ENCODE measurements at regions not wholly inside any gene's neighbourhood (a gene's known extent, or its start where the extent isn't known, plus 50 kb on each side); places are given as distances from the start of the nearest gene placed in this dataset.
A peak's percentile ranks its signal among the peaks of the same experiment; 100 is the strongest.
"Not testable (repeated sequence)": the region's sequence is repeated elsewhere in the genome, so short reads cannot be mapped to it uniquely, and the experiment has no call there.

- peak; percentile 60 to 70 for DNase-seq
These were observed 51.0 kb downstream of the IARS1 start for GRCh38 chr9:92242260-92243136.

GRCh38 chr9:92236915-92237314, 56.6 kb downstream of the IARS1 start:
- DNase-seq: no peak

- DNase-seq: no peak
These were observed 57.0 kb downstream of the IARS1 start for GRCh38 chr9:92236465-92236864.

- no peak for DNase-seq
These were observed 59.0 kb downstream of the IARS1 start for GRCh38 chr9:92234514-92234913.

- no peak for DNase-seq
These were observed 61.3 kb downstream of the IARS1 start for GRCh38 chr9:92232190-92232589.

GRCh38 chr9:92228628-92229027, 64.9 kb downstream of the IARS1 start:
- no peak for DNase-seq

GRCh38 chr9:92224177-92224576, 69.3 kb downstream of the IARS1 start:
- DNase-seq: no peak

- no peak for DNase-seq
These were observed 69.7 kb downstream of the IARS1 start for GRCh38 chr9:92223758-92224157.

- DNase-seq: no peak
These were observed 84.6 kb downstream of the IARS1 start for GRCh38 chr9:92208693-92209524.

GRCh38 chr9:92206488-92206887, 87.0 kb downstream of the IARS1 start:
- DNase-seq: peak; percentile 60 to 69

- not testable (repeated sequence) for DNase-seq
These were observed 88.7 kb upstream of the SPTLC1 start for GRCh38 chr9:92203887-92204286.

GRCh38 chr9:92198237-92198636, 83.0 kb upstream of the SPTLC1 start:
- not testable (repeated sequence) for DNase-seq

- peak; percentile 30 to 54 for DNase-seq
These were observed 81.7 kb upstream of the SPTLC1 start for GRCh38 chr9:92196909-92197308.

- DNase-seq: no peak
These were observed 81.2 kb upstream of the SPTLC1 start for GRCh38 chr9:92196400-92196799.

- no peak for DNase-seq
These were observed 76.6 kb upstream of the SPTLC1 start for GRCh38 chr9:92191801-92192200.

GRCh38 chr9:92190536-92190790, 75.2 kb upstream of the SPTLC1 start:
- no peak for DNase-seq

GRCh38 chr9:92189782-92190535, 74.7 kb upstream of the SPTLC1 start:
- no peak for DNase-seq

GRCh38 chr9:92188969-92189781, 74.0 kb upstream of the SPTLC1 start:
- no peak for DNase-seq

GRCh38 chr9:92187989-92188714, 72.9 kb upstream of the SPTLC1 start:
- no peak for DNase-seq

GRCh38 chr9:92187390-92187789, 72.2 kb upstream of the SPTLC1 start:
- no peak for DNase-seq

GRCh38 chr9:92186631-92187030, 71.4 kb upstream of the SPTLC1 start:
- no peak for DNase-seq

- peak in 1 of 2 donors; percentile 12 for DNase-seq
These were observed 70.5 kb upstream of the SPTLC1 start for GRCh38 chr9:92185681-92186080.

Measured in inflammatory macrophage (primary cell).